ENCODE measurements at regions not wholly inside any gene's neighbourhood (a gene's known extent, or its start where the extent isn't known, plus 50 kb on each side); places are given as distances from the start of the nearest gene placed in this dataset.

DNA sequence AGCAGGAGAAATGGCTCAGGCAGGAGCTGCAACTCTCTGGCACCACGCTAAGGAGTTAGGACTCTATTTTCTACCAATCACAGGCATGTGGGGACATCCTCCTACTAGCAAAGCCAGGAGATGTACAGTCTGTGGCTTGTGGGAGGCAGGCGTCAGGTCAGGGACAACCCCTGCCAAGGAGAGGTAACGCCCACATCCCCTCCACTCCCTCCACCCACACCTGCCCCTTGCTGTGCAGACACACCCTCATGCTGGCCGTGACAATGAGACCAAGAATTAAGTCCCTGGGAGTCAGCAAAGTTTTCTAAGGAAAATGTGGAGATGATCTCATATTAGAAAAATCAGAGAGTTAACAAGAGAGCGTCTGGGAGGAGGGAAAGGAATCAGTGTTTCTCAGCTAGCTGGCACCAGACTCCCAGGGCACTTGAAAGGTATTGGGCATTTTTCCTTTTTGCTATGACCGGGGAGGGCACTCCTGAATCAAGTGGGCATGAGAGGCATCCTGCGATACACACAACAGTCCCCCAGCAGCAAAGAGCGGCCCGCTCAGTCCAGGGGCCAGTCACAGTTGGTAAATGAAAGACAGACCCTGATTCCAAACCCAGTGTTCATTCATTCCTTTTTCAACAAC lies 87.3 kb upstream of the RPL38 start:
- Histone ChIP-seq H3K9me2 (ENCODE audit: insufficient read depth, low read length) (no peaks in the 10 kb centered on the region), H3K36me3 (ENCODE audit: insufficient read depth, low read length) (no peaks in the 10 kb centered on the region), H3F3A (ENCODE audit: insufficient read depth, low read length, poor library complexity, severe bottlenecking) (no peaks in the 10 kb centered on the region), H3K27ac (ENCODE audit: low read length) (no peak overlapping the region), H3K79me2 (replicated peaks; ENCODE audit: insufficient read depth, low read length) (no peaks in the 10 kb centered on the region), H4K20me1 (ENCODE audit: insufficient read depth) (no peaks in the 10 kb centered on the region), H2AFZ (ENCODE audit: low read depth, low read length) (no peak overlapping the region), H3K9ac (ENCODE audit: low read length) (no peak overlapping the region), H3K9me3 (ENCODE audit: low read length) (no peaks in the 10 kb centered on the region), H3K4me2 (ENCODE audit: low read length) (no peak overlapping the region), H3K27me3 (ENCODE audit: insufficient read depth, low read depth, low read length) (no peaks in the 10 kb centered on the region), H3K4me3 (ENCODE audit: low read length) (no peak overlapping the region)
- no peak for TF ChIP-seq MXI1 (conservative IDR thresholded peaks at IDR 0.05; ENCODE audit: poor library complexity, severe bottlenecking)
- TF ChIP-seq EZH2 (IDR thresholded peaks at IDR 0.05; ENCODE audit: borderline replicate concordance, insufficient read depth, low read length, poor library complexity, severe bottlenecking), result no peak
- TF ChIP-seq, protein P1, sequence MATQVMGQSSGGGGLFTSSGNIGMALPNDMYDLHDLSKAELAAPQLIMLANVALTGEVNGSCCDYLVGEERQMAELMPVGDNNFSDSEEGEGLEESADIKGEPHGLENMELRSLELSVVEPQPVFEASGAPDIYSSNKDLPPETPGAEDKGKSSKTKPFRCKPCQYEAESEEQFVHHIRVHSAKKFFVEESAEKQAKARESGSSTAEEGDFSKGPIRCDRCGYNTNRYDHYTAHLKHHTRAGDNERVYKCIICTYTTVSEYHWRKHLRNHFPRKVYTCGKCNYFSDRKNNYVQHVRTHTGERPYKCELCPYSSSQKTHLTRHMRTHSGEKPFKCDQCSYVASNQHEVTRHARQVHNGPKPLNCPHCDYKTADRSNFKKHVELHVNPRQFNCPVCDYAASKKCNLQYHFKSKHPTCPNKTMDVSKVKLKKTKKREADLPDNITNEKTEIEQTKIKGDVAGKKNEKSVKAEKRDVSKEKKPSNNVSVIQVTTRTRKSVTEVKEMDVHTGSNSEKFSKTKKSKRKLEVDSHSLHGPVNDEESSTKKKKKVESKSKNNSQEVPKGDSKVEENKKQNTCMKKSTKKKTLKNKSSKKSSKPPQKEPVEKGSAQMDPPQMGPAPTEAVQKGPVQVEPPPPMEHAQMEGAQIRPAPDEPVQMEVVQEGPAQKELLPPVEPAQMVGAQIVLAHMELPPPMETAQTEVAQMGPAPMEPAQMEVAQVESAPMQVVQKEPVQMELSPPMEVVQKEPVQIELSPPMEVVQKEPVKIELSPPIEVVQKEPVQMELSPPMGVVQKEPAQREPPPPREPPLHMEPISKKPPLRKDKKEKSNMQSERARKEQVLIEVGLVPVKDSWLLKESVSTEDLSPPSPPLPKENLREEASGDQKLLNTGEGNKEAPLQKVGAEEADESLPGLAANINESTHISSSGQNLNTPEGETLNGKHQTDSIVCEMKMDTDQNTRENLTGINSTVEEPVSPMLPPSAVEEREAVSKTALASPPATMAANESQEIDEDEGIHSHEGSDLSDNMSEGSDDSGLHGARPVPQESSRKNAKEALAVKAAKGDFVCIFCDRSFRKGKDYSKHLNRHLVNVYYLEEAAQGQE (IDR thresholded peaks at IDR 0.05; ENCODE audit: borderline replicate concordance), result no peak
- no peak for TF ChIP-seq TAF1 (IDR thresholded peaks at IDR 0.05; ENCODE audit: low read depth)
- TF ChIP-seq EP300 (conservative IDR thresholded peaks at IDR 0.05; ENCODE audit: poor library complexity, severe bottlenecking), result no peak
- TF ChIP-seq, protein P2, sequence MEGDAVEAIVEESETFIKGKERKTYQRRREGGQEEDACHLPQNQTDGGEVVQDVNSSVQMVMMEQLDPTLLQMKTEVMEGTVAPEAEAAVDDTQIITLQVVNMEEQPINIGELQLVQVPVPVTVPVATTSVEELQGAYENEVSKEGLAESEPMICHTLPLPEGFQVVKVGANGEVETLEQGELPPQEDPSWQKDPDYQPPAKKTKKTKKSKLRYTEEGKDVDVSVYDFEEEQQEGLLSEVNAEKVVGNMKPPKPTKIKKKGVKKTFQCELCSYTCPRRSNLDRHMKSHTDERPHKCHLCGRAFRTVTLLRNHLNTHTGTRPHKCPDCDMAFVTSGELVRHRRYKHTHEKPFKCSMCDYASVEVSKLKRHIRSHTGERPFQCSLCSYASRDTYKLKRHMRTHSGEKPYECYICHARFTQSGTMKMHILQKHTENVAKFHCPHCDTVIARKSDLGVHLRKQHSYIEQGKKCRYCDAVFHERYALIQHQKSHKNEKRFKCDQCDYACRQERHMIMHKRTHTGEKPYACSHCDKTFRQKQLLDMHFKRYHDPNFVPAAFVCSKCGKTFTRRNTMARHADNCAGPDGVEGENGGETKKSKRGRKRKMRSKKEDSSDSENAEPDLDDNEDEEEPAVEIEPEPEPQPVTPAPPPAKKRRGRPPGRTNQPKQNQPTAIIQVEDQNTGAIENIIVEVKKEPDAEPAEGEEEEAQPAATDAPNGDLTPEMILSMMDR (IDR thresholded peaks at IDR 0.05; ENCODE audit: poor library complexity, severe bottlenecking), result no peak
- no peak for TF ChIP-seq RAD21 (conservative IDR thresholded peaks at IDR 0.05)
- TF ChIP-seq SMC3 (conservative IDR thresholded peaks at IDR 0.05; ENCODE audit: poor library complexity), result no peak

DNA sequence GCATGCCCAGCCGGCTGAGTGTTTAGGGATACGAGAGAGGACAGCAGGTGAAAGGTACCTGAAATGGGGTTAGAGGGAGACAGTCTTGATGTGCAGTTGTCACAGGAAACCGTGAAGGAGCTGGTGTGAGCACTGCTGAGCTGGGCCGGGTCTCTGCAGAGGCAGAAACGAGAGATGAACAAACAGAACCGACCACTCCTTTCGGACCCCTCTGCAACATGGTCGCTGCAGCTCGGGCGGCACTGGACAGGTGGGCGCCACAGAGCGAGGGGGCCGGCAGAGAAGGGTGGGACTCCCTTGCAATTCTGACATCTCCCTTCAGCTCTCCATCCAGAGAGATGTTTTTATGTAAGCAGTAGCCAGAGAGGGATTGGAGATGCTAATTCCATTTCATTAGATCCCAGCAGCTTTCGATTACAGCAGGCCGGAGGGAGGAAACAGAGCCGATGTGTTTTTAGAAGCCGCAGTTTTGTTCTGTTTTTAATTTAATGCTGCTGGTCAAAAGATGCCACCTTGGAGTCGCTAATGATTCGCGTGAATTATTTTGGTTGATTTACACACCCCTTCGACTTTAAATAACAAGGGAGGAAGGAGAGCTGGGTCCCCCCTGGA lies 86.3 kb upstream of the RPL38 start:
- TF ChIP-seq POLR2AphosphoS5 (IDR thresholded peaks at IDR 0.05) (no peak), RAD21 (conservative IDR thresholded peaks at IDR 0.05) (no peak), MXI1 (conservative IDR thresholded peaks at IDR 0.05; ENCODE audit: poor library complexity, severe bottlenecking) (no peak), SMC3 (conservative IDR thresholded peaks at IDR 0.05; ENCODE audit: poor library complexity) (no peak), TAF1 (IDR thresholded peaks at IDR 0.05; ENCODE audit: low read depth) (no peak)
- no peaks in the 10 kb centered on the region for H3K79me2 ChIP-seq (replicated peaks; ENCODE audit: insufficient read depth, low read length)
- H2AFZ ChIP-seq (ENCODE audit: low read depth, low read length), result no peak overlapping the region
- H3K9me2 ChIP-seq (ENCODE audit: insufficient read depth, low read length), result no peaks in the 10 kb centered on the region
- no peaks in the 10 kb centered on the region for H3K27me3 ChIP-seq (ENCODE audit: insufficient read depth, low read depth, low read length)
- no peak overlapping the region for H3K4me3 ChIP-seq (ENCODE audit: low read length)
- no peaks in the 10 kb centered on the region for H3K36me3 ChIP-seq (ENCODE audit: insufficient read depth, low read length)
- no peaks in the 10 kb centered on the region for H4K20me1 ChIP-seq (ENCODE audit: insufficient read depth)
- no peaks in the 10 kb centered on the region for H3F3A ChIP-seq (ENCODE audit: insufficient read depth, low read length, poor library complexity, severe bottlenecking)
- no peaks in the 10 kb centered on the region for H3K9me3 ChIP-seq (ENCODE audit: low read length)
- H3K4me2 ChIP-seq (ENCODE audit: low read length), result no peak overlapping the region
- H3K9ac ChIP-seq (ENCODE audit: low read length), result no peak overlapping the region
- no peak overlapping the region for H3K27ac ChIP-seq (ENCODE audit: low read length)

Data from neural cell (in vitro differentiated cells).